Loucy (cell line): ENCODE measurements at regions not wholly inside any gene's neighbourhood (a gene's known extent, or its start where the extent isn't known, plus 50 kb on each side); places are given as distances from the start of the nearest gene placed in this dataset.

Experiments used
- CTCF ChIP-seq: fragments of 200-600 bp; sonication (generic); conservative IDR thresholded peaks from 2 replicates; pipeline ENCODE4 v1.5.1; 2014; ENCODE audit warnings: mild to moderate bottlenecking, antibody characterized with exemption, low read length
- EZH2phosphoT487 ChIP-seq: fragments of 200-600 bp; IDR thresholded peaks from 2 replicates; pipeline ENCODE4 v1.6.1; 2018; ENCODE audit warnings: antibody characterized with exemption, mild to moderate bottlenecking, moderate library complexity, borderline replicate concordance

GRCh38 chr2:235244255-235245220 is 249.3 kb upstream of the AGAP1 start:
- TF ChIP-seq CTCF, result no peak
- TF ChIP-seq EZH2phosphoT487, result no peak
